GM19452 (cell line): ENCODE measurements at regions not wholly inside any gene's neighbourhood (a gene's known extent, or its start where the extent isn't known, plus 50 kb on each side); places are given as distances from the start of the nearest gene placed in this dataset.

Experiments
- ATAC-seq: cut with Tn5 transposase; IDR thresholded peaks from one replicate; pipeline ENCODE4 v1.9.1; 2021; ENCODE audit not compliant: unreplicated experiment

GRCh38 chr5:133801955-133802751 is 166.3 kb downstream of the C5orf15 start:
- ATAC-seq, result no peak

GRCh38 chr5:133801431-133801830 is 167.0 kb downstream of the C5orf15 start:
- ATAC-seq, result no peak

- ATAC-seq, result no peak
Measured at GRCh38 chr5:133799571-133800237, 168.7 kb downstream of the C5orf15 start.

- ATAC-seq, result no peak
Measured at GRCh38 chr5:133797167-133797566, 171.3 kb downstream of the C5orf15 start.

GRCh38 chr5:133796186-133796585 is 172.2 kb downstream of the C5orf15 start:
- no peak for ATAC-seq

- no peak for ATAC-seq
Measured at GRCh38 chr5:133794771-133795415, 173.5 kb downstream of the C5orf15 start.

GRCh38 chr5:133793756-133794465 is 174.5 kb downstream of the C5orf15 start:
- ATAC-seq, result no peak

- no peak for ATAC-seq
Measured at GRCh38 chr5:133792655-133793054, 175.8 kb downstream of the C5orf15 start.

GRCh38 chr5:133792024-133792423 is 176.4 kb downstream of the C5orf15 start:
- no peak for ATAC-seq

- ATAC-seq, result no peak
Measured at GRCh38 chr5:133790898-133791297, 177.5 kb downstream of the C5orf15 start.

GRCh38 chr5:133789428-133789827 is 177.1 kb upstream of the FSTL4 start:
- no peak for ATAC-seq

- no peak for ATAC-seq
Measured at GRCh38 chr5:133788121-133788520, 175.8 kb upstream of the FSTL4 start.

GRCh38 chr5:133786420-133786819 is 174.1 kb upstream of the FSTL4 start:
- ATAC-seq, result no peak

GRCh38 chr5:133785182-133785581 is 172.8 kb upstream of the FSTL4 start:
- ATAC-seq, result no peak

- no peak for ATAC-seq
Measured at GRCh38 chr5:133783481-133783880, 171.1 kb upstream of the FSTL4 start.

GRCh38 chr5:133782736-133783135 is 170.4 kb upstream of the FSTL4 start:
- no peak for ATAC-seq

GRCh38 chr5:133781436-133782225 is 169.3 kb upstream of the FSTL4 start:
- ATAC-seq, result no peak

- no peak for ATAC-seq
Measured at GRCh38 chr5:133780619-133781280, 168.4 kb upstream of the FSTL4 start.

GRCh38 chr5:133779828-133780475 is 167.6 kb upstream of the FSTL4 start:
- no peak for ATAC-seq

GRCh38 chr5:133778636-133779035 is 166.3 kb upstream of the FSTL4 start:
- no peak for ATAC-seq
